Peyer's patch (tissue), 4 donors: ENCODE measurements at regions not wholly inside any gene's neighbourhood (a gene's known extent, or its start where the extent isn't known, plus 50 kb on each side); places are given as distances from the start of the nearest gene placed in this dataset.

Source experiments
- POLR2A ChIP-seq, 2 donors: fragments of 450-650 bp; IDR thresholded peaks; one replicate each; pipeline ENCODE4 v1.5.1; 2017; ENCODE audit warnings: antibody characterized with exemption in 2 of 2, mild to moderate bottlenecking in 2 of 2, moderate library complexity in 2 of 2
- TF ChIP-seq, protein P1 (sequence below), 6 experiments: fragments of 450-650 bp in 4 of 6; fragments of 200-600 bp in 2 of 6; sonication (generic) in 1 of 6; IDR thresholded peaks; one replicate each; pipeline ENCODE4 v1.5.1; 2017 to 2019; ENCODE audit warnings: antibody characterized with exemption in 6 of 6, mild to moderate bottlenecking in 3 of 6, moderate library complexity in 1 of 6

GRCh38 chr2:48249025-48249424, 65.5 kb upstream of the FOXN2 start:
- TF ChIP-seq, protein P1, sequence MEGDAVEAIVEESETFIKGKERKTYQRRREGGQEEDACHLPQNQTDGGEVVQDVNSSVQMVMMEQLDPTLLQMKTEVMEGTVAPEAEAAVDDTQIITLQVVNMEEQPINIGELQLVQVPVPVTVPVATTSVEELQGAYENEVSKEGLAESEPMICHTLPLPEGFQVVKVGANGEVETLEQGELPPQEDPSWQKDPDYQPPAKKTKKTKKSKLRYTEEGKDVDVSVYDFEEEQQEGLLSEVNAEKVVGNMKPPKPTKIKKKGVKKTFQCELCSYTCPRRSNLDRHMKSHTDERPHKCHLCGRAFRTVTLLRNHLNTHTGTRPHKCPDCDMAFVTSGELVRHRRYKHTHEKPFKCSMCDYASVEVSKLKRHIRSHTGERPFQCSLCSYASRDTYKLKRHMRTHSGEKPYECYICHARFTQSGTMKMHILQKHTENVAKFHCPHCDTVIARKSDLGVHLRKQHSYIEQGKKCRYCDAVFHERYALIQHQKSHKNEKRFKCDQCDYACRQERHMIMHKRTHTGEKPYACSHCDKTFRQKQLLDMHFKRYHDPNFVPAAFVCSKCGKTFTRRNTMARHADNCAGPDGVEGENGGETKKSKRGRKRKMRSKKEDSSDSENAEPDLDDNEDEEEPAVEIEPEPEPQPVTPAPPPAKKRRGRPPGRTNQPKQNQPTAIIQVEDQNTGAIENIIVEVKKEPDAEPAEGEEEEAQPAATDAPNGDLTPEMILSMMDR (IDR thresholded peaks at IDR 0.05) = no peak
- TF ChIP-seq POLR2A (IDR thresholded peaks at IDR 0.05) = no peak
